ENCODE measurements at regions not wholly inside any gene's neighbourhood (a gene's known extent, or its start where the extent isn't known, plus 50 kb on each side); places are given as distances from the start of the nearest gene placed in this dataset.

GRCh38 chr10:118449521-118449920 is 107.4 kb upstream of the FAM204A start:
- intact Hi-C loops (cut with DNase I; ENCODE audit: low total_unique reads) = no loop called here
- H3K4me1 ChIP-seq = no peaks in the 10 kb centered on the region
- H3K27me3 ChIP-seq = peaks cover 0 to 6% of the 10 kb centered on the region in 2 donors
- no peak overlapping the region for H3K27ac ChIP-seq
- H3K36me3 ChIP-seq = no peaks in the 10 kb centered on the region
- H3K9me3 ChIP-seq = peaks cover 0 to 12% of the 10 kb centered on the region in 2 donors
- no peak for DNase-seq (ENCODE audit: low spot score in 2 of 2)
- no peak overlapping the region for H3K4me3 ChIP-seq
- TF ChIP-seq CTCF (IDR thresholded peaks at IDR 0.05) = no peak
- TF ChIP-seq POLR2AphosphoS5 (IDR thresholded peaks at IDR 0.05) = no peak
- no peak for TF ChIP-seq POLR2A (IDR thresholded peaks at IDR 0.05)

GRCh38 chr10:118448744-118449143 is 106.6 kb upstream of the FAM204A start:
- intact Hi-C loops (cut with DNase I; ENCODE audit: low total_unique reads) = no loop called here
- no peaks in the 10 kb centered on the region for H3K36me3 ChIP-seq
- peaks cover 0 to 12% of the 10 kb centered on the region in 2 donors for H3K9me3 ChIP-seq
- no peaks in the 10 kb centered on the region for H3K4me1 ChIP-seq
- no peak for DNase-seq (ENCODE audit: low spot score in 2 of 2)
- H3K4me3 ChIP-seq = no peak overlapping the region
- TF ChIP-seq POLR2AphosphoS5 (IDR thresholded peaks at IDR 0.05) = no peak
- TF ChIP-seq CTCF (IDR thresholded peaks at IDR 0.05) = no peak
- TF ChIP-seq POLR2A (IDR thresholded peaks at IDR 0.05) = no peak
- no peak overlapping the region for H3K27ac ChIP-seq
- peaks cover 0 to 6% of the 10 kb centered on the region in 2 donors for H3K27me3 ChIP-seq

- Histone ChIP-seq H3K27me3 (peaks cover 0 to 6% of the 10 kb centered on the region in 2 donors), H3K4me1 (no peaks in the 10 kb centered on the region), H3K36me3 (no peaks in the 10 kb centered on the region), H3K27ac (no peak overlapping the region), H3K9me3 (peaks cover 0 to 12% of the 10 kb centered on the region in 2 donors), H3K4me3 (peak overlapping the region in 1 of 3 donors; percentile 11)
- DNase-seq (ENCODE audit: low spot score in 2 of 2) = peak in 1 of 2 donors; percentile 18
- intact Hi-C loops (cut with DNase I; ENCODE audit: low total_unique reads) = no loop called here
- TF ChIP-seq POLR2AphosphoS5 (IDR thresholded peaks at IDR 0.05) = no peak
- no peak for TF ChIP-seq POLR2A (IDR thresholded peaks at IDR 0.05)
- TF ChIP-seq CTCF (IDR thresholded peaks at IDR 0.05) = no peak
Measured at GRCh38 chr10:118447478-118448270, 105.5 kb upstream of the FAM204A start.

- Histone ChIP-seq H3K27me3 (peaks cover 0 to 6% of the 10 kb centered on the region in 2 donors), H3K9me3 (no peaks in the 10 kb centered on the region), H3K27ac (no peak overlapping the region), H3K36me3 (no peaks in the 10 kb centered on the region), H3K4me3 (no peak overlapping the region), H3K4me1 (no peaks in the 10 kb centered on the region)
- intact Hi-C loops (cut with DNase I; ENCODE audit: low total_unique reads) = no loop called here
- no peak for DNase-seq (ENCODE audit: low spot score in 2 of 2)
- TF ChIP-seq POLR2AphosphoS5 (IDR thresholded peaks at IDR 0.05) = no peak
- TF ChIP-seq POLR2A (IDR thresholded peaks at IDR 0.05) = no peak
- no peak for TF ChIP-seq CTCF (IDR thresholded peaks at IDR 0.05)
Measured at GRCh38 chr10:118445535-118445934, 103.4 kb upstream of the FAM204A start.

- Histone ChIP-seq H3K9me3 (no peaks in the 10 kb centered on the region), H3K4me1 (no peaks in the 10 kb centered on the region), H3K27ac (no peak overlapping the region), H3K36me3 (no peaks in the 10 kb centered on the region), H3K27me3 (peaks cover 0 to 12% of the 10 kb centered on the region in 2 donors), H3K4me3 (no peak overlapping the region)
- intact Hi-C loops (cut with DNase I; ENCODE audit: low total_unique reads) = no loop called here
- DNase-seq (ENCODE audit: low spot score in 2 of 2) = no peak
- no peak for TF ChIP-seq CTCF (IDR thresholded peaks at IDR 0.05)
- no peak for TF ChIP-seq POLR2AphosphoS5 (IDR thresholded peaks at IDR 0.05)
- TF ChIP-seq POLR2A (IDR thresholded peaks at IDR 0.05) = no peak
Measured at GRCh38 chr10:118444069-118444468, 101.9 kb upstream of the FAM204A start.
